Caki2 (cell line): ENCODE measurements at regions not wholly inside any gene's neighbourhood (a gene's known extent, or its start where the extent isn't known, plus 50 kb on each side); places are given as distances from the start of the nearest gene placed in this dataset.
"Not testable (repeated sequence)": the region's sequence is repeated elsewhere in the genome, so short reads cannot be mapped to it uniquely, and the experiment has no call there.

Experiments
- DNase-seq: peaks from one replicate; pipeline ENCODE4 v3.0.0-alpha.2; 2015; ENCODE audit warnings: low read depth
- in situ Hi-C: cut with HindIII; loops from 2 replicates; pipeline ENCODE4 v1.10.0; 2016; ENCODE audit warnings: low sequenced_read_pairs, low pct_unique_long_range_greater_than_20kb, mixed read lengths

- DNase-seq: no peak
- in situ Hi-C loops: no loop called here
Observed at GRCh38 chr20:48227381-48227780, 442.1 kb upstream of the SULF2 start.

- no peak for DNase-seq
- in situ Hi-C loops: no loop called here
Observed at GRCh38 chr20:48226642-48227041, 441.4 kb upstream of the SULF2 start.

GRCh38 chr20:48224533-48225050 lies 439.3 kb upstream of the SULF2 start:
- in situ Hi-C loops: no loop called here
- no peak for DNase-seq

- in situ Hi-C loops: no loop called here
Observed at GRCh38 chr20:48223715-48224114, 438.4 kb upstream of the SULF2 start.

DNA sequence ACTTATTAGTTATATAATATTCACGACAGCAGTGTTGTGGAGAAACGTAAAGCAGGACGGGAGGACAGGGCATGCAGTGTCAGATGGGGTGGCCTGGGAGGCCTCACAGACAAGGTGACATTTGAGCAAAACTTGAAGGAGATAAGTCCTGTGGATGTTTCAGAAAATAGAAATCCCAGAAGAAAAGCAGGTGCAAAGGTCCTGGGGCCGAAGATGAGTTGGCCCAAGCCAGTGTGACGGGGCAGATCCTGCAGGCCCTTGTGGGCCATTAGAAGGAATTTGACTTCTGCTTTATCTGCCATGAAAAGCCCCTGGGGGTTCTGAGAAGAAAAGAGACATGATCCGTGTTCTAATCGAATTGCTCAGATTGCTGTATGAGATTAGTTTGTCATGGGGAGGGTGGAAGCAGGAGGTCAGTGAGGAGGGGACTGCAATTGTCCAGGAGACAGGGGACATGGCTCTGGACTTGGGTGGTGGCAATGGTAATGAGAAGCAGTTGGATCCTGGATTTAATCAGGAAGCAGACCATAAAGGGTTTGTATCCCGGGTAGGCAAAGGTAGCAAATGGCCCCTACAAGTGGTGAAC lies 437.4 kb upstream of the SULF2 start:
- no peak for DNase-seq
- in situ Hi-C loops: no loop called here

More at GRCh38 chr20:48223715-48224114, 438.4 kb upstream of the SULF2 start:
- DNase-seq: no peak

DNA sequence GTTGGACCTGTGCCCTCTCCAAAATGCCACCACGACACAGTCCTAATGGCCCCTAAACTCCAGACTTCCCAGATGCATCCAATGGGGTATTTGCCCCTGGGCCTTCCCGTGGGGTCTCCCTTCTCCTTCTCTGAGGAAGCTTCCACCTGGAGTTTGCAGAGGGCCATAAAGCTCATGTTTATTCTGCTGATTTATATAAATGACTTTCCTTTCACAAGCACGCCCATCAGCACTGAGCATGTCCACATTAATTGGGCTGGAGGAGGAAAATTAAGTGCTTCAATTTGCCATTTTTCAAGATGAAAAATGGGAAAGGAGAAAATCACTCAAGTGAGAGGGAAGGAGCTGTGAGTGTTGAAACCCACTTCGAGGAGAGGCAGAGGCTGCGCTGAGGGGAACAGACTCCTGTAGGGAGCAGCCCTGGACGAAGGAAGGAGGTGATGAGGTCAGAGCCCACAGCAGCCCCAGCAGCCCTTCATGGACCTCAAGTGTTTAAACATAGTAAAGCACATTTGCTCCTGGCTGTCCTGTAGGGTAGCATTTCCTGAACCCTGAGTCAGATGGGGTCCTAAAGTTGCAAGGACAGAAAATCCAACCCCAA lies 434.9 kb upstream of the SULF2 start:
- in situ Hi-C loops: no loop called here
- DNase-seq: no peak

DNA sequence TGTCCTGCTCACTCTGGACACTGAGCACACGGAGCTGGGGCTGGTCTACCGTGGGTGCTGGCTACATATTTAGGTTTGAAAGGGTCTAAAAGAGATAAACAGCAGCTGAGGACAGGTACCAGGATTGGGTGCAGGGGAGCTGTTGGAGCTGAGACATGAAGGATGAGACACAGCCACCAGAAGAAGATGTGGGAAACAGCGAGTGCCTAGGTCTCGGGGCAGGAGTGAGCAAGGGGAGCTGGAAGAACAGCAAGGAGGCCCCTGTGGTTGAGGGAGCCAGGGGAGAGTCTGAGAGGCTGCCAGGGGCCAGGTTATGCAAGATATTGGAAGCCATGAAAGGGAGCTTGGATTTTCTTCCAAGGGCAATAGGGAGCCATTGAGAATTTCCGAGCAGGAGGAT lies 434.0 kb upstream of the SULF2 start:
- in situ Hi-C loops: no loop called here
- no peak for DNase-seq

DNA sequence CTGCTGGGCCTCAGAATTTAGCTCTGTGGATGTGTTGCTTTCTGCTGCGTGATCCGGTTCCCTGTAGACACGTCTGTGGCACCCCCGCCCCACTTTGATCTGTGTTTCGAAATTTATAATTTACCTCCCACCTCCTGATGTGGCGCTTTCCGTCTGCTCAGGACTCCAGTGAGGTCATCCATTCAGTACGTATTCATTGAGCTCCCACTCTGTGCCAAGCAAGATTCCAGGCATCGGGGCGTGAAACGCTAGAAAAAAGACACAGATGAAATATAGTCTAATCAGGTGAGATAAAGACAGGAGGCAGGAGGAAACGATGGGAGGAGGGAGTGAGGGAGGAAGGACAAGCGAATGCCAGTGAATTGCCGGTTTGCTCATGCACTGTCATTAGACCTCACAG lies 431.9 kb upstream of the SULF2 start:
- in situ Hi-C loops: no loop called here
- no peak for DNase-seq

DNA sequence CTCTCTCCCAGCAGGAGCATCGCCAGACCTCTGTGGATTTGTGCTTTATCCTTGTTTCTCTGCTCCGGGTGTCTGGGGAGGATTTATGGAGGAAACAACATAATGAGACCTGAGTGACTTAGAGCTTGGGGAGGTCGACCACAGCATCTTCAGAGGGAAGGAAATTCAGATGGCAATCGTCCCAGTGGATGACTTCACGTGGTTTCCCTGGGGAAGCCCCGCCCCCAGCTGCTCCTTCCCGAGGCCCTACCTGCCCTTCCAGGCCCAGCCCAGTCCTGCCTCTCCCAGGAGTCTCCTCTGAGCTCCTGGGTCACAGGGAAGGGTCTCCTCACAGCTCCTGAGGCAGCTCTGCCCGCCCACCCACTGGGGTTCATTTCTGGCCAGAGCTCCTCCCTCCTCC lies 430.3 kb upstream of the SULF2 start:
- no peak for DNase-seq
- in situ Hi-C loops: no loop called here

GRCh38 chr20:48214601-48215000 lies 429.3 kb upstream of the SULF2 start:
- DNase-seq: no peak
- in situ Hi-C loops: no loop called here

DNA sequence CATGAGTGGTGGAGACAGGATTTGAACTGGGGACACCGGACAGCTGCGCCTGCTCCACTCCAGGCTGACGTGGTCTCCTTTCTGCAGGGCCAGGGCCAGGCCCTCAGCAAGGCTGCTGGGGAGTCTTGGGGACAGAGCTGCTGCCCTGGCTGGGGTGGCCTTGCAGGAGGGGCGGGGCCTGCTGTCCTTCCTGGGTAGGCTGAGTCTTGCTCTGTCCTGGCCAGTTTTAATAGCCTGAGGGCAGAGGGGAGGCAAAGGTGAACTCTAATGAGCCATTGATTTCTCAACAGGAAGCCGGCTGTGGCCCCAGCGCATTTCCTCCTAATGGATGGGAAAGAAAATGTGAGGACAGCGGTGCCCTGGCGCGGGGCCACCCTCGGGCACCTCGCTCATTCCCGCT lies 428.4 kb upstream of the SULF2 start:
- in situ Hi-C loops, DNase-seq: not testable (repeated sequence)

DNA sequence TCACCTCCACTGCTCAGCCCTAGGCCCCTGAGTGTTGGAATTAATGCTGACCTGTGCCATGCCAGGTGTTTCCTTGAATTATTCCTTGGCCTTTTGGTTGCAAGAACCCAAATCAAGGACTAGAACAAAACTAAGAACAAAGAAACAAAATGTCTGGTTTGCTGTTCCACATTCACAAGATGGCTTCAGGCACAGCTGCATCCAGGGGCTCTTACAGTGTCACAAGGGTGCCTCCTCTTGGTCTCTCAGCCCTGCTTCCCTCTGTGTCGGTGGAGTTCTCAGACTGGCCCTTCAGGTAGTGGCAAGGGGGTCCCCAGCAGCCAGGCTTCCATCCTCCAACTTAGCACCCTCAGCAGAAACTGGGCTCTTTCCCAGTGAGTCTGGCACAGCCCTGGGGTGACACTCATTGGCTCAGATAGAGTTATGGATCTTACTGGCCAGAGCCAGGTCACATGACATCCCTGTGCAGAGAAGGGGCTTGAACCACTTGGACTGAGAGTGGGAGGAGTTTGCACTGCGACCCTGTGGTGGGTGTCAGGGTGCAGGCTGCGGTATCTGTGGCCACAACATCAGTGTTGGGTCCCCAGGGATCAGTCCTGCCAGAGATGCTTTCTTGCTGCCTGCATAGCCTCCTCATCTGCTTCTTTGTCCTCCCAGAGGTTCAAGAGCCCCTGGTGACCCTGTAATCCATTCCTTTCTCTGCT lies 427.7 kb upstream of the SULF2 start:
- in situ Hi-C loops: no loop called here
- no peak for DNase-seq

- DNase-seq: no peak
- in situ Hi-C loops: no loop called here
Observed at GRCh38 chr20:48211847-48212246, 426.6 kb upstream of the SULF2 start.

DNA sequence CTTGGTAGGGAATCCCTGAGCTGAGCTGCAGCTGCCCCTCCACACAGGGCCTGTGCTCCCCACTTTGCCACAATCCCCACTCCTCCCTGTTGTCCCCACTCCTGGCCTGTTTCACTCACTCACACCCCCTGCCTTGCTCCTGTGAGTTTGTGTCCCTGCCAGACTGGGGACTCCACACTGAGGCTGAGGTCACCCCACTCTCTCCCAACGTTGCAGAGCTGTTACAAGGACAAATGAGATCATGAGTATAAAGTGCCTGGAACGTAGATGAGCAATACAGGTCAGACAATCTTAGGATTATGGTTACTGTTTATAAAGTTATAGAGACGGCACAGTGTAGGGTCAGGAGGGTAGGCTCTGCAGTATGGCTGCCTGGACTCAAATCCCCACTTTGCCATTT lies 426.0 kb upstream of the SULF2 start:
- in situ Hi-C loops: no loop called here
- no peak for DNase-seq

GRCh38 chr20:48210111-48211027 lies 425.1 kb upstream of the SULF2 start:
- no peak for DNase-seq
- in situ Hi-C loops: no loop called here

DNA sequence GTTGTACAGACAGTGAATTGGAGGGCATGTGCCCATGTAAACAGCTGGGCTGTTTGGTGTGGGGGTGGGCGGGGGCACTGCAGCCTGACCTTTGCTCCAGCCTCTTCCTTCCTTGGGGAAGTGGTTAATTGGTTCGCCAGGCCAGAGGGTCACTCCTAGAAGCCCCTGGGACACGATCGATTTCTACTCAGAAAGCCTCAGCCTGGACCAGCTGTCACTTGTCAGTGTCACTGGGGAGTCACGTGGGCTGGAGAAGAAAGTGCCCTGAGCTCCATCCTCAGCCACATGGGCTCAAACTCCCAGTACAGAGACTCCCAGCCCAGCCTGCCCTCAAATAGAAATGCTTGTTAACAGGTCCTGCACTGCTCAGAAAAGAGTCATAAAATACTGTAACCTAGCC lies 423.8 kb upstream of the SULF2 start:
- in situ Hi-C loops: no loop called here

GRCh38 chr20:48208176-48208575 lies 422.9 kb upstream of the SULF2 start:
- in situ Hi-C loops: no loop called here
- DNase-seq: no peak

More for the DNA sequence above, 423.8 kb upstream of the SULF2 start:
- DNase-seq: no peak

DNA sequence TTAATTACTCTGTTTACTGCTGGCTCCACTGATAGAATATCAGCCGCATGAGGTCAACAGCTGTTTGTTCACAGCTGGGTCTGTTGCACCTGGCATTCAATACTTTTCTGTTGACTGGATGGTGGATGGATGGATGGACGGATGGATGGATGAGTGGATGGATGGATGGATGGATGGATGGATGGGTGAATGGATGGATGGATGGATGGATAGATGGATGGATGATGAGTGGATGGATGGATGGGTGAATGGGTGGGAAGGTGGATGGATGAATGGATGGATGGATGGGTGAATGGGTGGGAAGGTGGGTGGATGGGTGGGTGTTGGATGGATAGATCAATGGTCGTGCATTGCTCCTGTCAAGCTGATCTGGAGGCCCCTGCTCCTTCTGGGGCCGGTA lies 422.2 kb upstream of the SULF2 start:
- in situ Hi-C loops: no loop called here
- no peak for DNase-seq

GRCh38 chr20:48205786-48206185 lies 420.5 kb upstream of the SULF2 start:
- DNase-seq: no peak
- in situ Hi-C loops: no loop called here
